HEK293 (cell line): ENCODE measurements at regions not wholly inside any gene's neighbourhood (a gene's known extent, or its start where the extent isn't known, plus 50 kb on each side); places are given as distances from the start of the nearest gene placed in this dataset.

Experiments
- CTCF ChIA-PET: fragments of 350-600 bp; formaldehyde crosslinking; extraction: SDS; loops from one replicate; lab custom pipeline; 2021; ENCODE audit warnings: antibody characterized with exemption; lab: Yijun Ruan, JAX
- POLR2A ChIA-PET: fragments of 300-600 bp; formaldehyde crosslinking; extraction: SDS; loops from one replicate; lab custom pipeline; 2020; ENCODE audit warnings: antibody characterized with exemption, inconsistent platforms; lab: Yijun Ruan, JAX
- H3K27ac ChIP-seq: fragments of 200-500 bp; sonication (Bioruptor generic); 2 replicates; pipeline ENCODE4 v1.5.1; 2014; ENCODE audit warnings: low read depth, low read length, control low read depth, inconsistent platforms; ENCODE audit errors: extremely low read depth
- H3K36me3 ChIP-seq, 2 experiments: fragments of 200-500 bp in 1 of 2; sonication (Bioruptor generic) in 1 of 2; 1 replicate in 1 of 2; 2 replicates in 1 of 2; pipeline ENCODE4 v1.5.1; 2014 to 2017; ENCODE audit warnings: inconsistent platforms in 2 of 2, low read length in 2 of 2; ENCODE audit not compliant: control insufficient read depth in 2 of 2, insufficient read depth in 1 of 2
- H3K4me1 ChIP-seq: fragments of 200-500 bp; sonication (Bioruptor generic); 2 replicates; pipeline ENCODE4 v1.5.1; 2014; ENCODE audit warnings: mild to moderate bottlenecking, low read length, inconsistent platforms; ENCODE audit not compliant: control insufficient read depth, insufficient read depth
- H3K4me3 ChIP-seq: 2 replicates; pipeline ENCODE4 v1.5.1; 2011; ENCODE audit warnings: low read depth, mild to moderate bottlenecking, control low read depth, low read length, moderate library complexity
- H3K9me3 ChIP-seq: fragments of 200-500 bp; sonication (Bioruptor generic); 2 replicates; pipeline ENCODE4 v1.5.1; 2014; ENCODE audit warnings: low read depth, low read length, inconsistent platforms; ENCODE audit not compliant: control insufficient read depth, insufficient read depth
- FEZF1 ChIP-seq: fragments of 450-650 bp; formaldehyde crosslinking; IDR thresholded peaks from 2 replicates; pipeline ENCODE4 v1.5.1; 2016; ENCODE audit warnings: missing biosample characterization, missing genetic modification characterization
- KLF9 ChIP-seq: fragments of 450-650 bp; formaldehyde crosslinking; IDR thresholded peaks from 2 replicates; pipeline ENCODE4 v1.5.1; 2016; ENCODE audit warnings: missing biosample characterization, missing genetic modification characterization, low read depth
- OSR2 ChIP-seq: fragments of 450-650 bp; formaldehyde crosslinking; IDR thresholded peaks from 2 replicates; pipeline ENCODE4 v1.5.1; 2016; ENCODE audit warnings: missing biosample characterization, missing genetic modification characterization
- REPIN1 ChIP-seq: fragments of 450-650 bp; formaldehyde crosslinking; IDR thresholded peaks from 2 replicates; pipeline ENCODE4 v1.5.1; 2017; ENCODE audit warnings: missing biosample characterization, missing genetic modification characterization, low read depth
- SP7 ChIP-seq: fragments of 450-650 bp; formaldehyde crosslinking; IDR thresholded peaks from 2 replicates; pipeline ENCODE4 v1.5.1; 2016; ENCODE audit warnings: missing biosample characterization, missing genetic modification characterization
- ZNF114 ChIP-seq: fragments of 450-650 bp; formaldehyde crosslinking; IDR thresholded peaks from 2 replicates; pipeline ENCODE4 v1.5.0; 2017; ENCODE audit warnings: missing biosample characterization, missing genetic modification characterization
- ZNF121 ChIP-seq: fragments of 450-650 bp; formaldehyde crosslinking; IDR thresholded peaks from 2 replicates; pipeline ENCODE4 v1.5.1; 2016; ENCODE audit warnings: missing biosample characterization, missing genetic modification characterization
- ZNF248 ChIP-seq: fragments of 450-650 bp; formaldehyde crosslinking; IDR thresholded peaks from 2 replicates; pipeline ENCODE4 v1.5.1; 2017; ENCODE audit warnings: missing biosample characterization, missing genetic modification characterization
- ZNF354C ChIP-seq: fragments of 450-650 bp; formaldehyde crosslinking; IDR thresholded peaks from 2 replicates; pipeline ENCODE4 v1.5.1; 2016; ENCODE audit warnings: missing biosample characterization, missing genetic modification characterization, low read depth, borderline replicate concordance
- ZNF571 ChIP-seq: fragments of 450-650 bp; formaldehyde crosslinking; IDR thresholded peaks from 2 replicates; pipeline ENCODE4 v1.5.0; 2017; ENCODE audit warnings: missing biosample characterization, missing genetic modification characterization
- ZNF660 ChIP-seq: fragments of 450-650 bp; IDR thresholded peaks from 2 replicates; pipeline ENCODE4 v1.5.1; 2018; ENCODE audit warnings: missing biosample characterization, mild to moderate bottlenecking, missing genetic modification characterization
- ZNF785 ChIP-seq: fragments of 450-650 bp; formaldehyde crosslinking; IDR thresholded peaks from 2 replicates; pipeline ENCODE4 v1.5.1; 2016; ENCODE audit warnings: missing biosample characterization, missing genetic modification characterization
- TF ChIP-seq, protein P1 (sequence below): fragments of 450-650 bp; formaldehyde crosslinking; IDR thresholded peaks from 2 replicates; pipeline ENCODE4; 2016; ENCODE audit warnings: missing biosample characterization, missing genetic modification characterization
- TF ChIP-seq, protein P2 (sequence below): fragments of 450-650 bp; formaldehyde crosslinking; IDR thresholded peaks from 2 replicates; pipeline ENCODE4 v1.5.1; 2016; ENCODE audit warnings: missing biosample characterization, missing genetic modification characterization
- TF ChIP-seq, protein P3 (sequence below): fragments of 450-650 bp; formaldehyde crosslinking; IDR thresholded peaks from 2 replicates; pipeline ENCODE4 v1.5.1; 2017; ENCODE audit warnings: missing biosample characterization, missing genetic modification characterization
- TF ChIP-seq, protein P4 (sequence below): fragments of 450-650 bp; formaldehyde crosslinking; IDR thresholded peaks from 2 replicates; pipeline ENCODE4 v1.5.1; 2016; ENCODE audit warnings: missing biosample characterization, missing genetic modification characterization, low read depth
- TF ChIP-seq, protein P5 (sequence below): fragments of 450-650 bp; IDR thresholded peaks from 2 replicates; pipeline ENCODE4 v1.5.1; 2018; ENCODE audit warnings: missing biosample characterization, mild to moderate bottlenecking, missing genetic modification characterization
- TF ChIP-seq, protein P6 (sequence below): fragments of 450-650 bp; IDR thresholded peaks from 2 replicates; pipeline ENCODE4 v1.5.1; 2018; ENCODE audit warnings: missing biosample characterization, missing genetic modification characterization
- TF ChIP-seq, protein P7 (sequence below): fragments of 450-650 bp; formaldehyde crosslinking; IDR thresholded peaks from 2 replicates; pipeline ENCODE4 v1.5.1; 2017; ENCODE audit warnings: missing biosample characterization, mild to moderate bottlenecking, missing genetic modification characterization, moderate library complexity

DNA sequence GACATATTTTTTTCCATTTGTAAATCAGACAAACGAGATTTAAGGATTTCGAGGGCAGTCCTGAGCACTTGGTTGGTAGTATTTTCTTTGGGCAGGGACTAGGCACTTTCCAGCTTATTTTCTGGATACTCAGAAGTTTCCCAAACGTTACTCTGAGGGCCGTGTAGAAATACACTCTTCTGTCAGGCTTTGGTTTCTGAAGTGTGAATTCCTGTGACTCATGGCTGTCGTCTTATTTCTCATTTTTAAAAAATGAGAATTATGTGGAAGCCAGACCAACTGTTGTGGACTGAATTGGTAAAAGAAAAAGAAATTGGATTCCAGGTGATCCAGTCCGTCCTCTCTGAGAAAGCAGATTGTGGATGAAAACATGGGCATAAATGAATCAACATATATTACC lies 658.6 kb upstream of the FANCL start:
- ChIA-PET CTCF (no interaction called here), POLR2A (no interaction called here)
- TF ChIP-seq, protein P1, sequence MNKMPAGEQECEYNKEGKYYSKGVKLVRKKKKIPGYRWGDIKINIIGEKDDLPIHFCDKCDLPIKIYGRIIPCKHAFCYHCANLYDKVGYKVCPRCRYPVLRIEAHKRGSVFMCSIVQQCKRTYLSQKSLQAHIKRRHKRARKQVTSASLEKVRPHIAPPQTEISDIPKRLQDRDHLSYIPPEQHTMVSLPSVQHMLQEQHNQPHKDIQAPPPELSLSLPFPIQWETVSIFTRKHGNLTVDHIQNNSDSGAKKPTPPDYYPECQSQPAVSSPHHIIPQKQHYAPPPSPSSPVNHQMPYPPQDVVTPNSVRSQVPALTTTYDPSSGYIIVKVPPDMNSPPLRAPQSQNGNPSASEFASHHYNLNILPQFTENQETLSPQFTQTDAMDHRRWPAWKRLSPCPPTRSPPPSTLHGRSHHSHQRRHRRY (tag by site-specific recombination), result no peak
- TF ChIP-seq KLF9 (tag by site-specific recombination), result no peak
- TF ChIP-seq, protein P2, sequence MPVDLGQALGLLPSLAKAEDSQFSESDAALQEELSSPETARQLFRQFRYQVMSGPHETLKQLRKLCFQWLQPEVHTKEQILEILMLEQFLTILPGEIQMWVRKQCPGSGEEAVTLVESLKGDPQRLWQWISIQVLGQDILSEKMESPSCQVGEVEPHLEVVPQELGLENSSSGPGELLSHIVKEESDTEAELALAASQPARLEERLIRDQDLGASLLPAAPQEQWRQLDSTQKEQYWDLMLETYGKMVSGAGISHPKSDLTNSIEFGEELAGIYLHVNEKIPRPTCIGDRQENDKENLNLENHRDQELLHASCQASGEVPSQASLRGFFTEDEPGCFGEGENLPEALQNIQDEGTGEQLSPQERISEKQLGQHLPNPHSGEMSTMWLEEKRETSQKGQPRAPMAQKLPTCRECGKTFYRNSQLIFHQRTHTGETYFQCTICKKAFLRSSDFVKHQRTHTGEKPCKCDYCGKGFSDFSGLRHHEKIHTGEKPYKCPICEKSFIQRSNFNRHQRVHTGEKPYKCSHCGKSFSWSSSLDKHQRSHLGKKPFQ (tag by site-specific recombination), result no peak
- TF ChIP-seq FEZF1 (tag by site-specific recombination), result no peak
- TF ChIP-seq, protein P3, sequence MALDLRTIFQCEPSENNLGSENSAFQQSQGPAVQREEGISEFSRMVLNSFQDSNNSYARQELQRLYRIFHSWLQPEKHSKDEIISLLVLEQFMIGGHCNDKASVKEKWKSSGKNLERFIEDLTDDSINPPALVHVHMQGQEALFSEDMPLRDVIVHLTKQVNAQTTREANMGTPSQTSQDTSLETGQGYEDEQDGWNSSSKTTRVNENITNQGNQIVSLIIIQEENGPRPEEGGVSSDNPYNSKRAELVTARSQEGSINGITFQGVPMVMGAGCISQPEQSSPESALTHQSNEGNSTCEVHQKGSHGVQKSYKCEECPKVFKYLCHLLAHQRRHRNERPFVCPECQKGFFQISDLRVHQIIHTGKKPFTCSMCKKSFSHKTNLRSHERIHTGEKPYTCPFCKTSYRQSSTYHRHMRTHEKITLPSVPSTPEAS, result no peak
- no peak for TF ChIP-seq OSR2 (tag by site-specific recombination)
- TF ChIP-seq, protein P4, sequence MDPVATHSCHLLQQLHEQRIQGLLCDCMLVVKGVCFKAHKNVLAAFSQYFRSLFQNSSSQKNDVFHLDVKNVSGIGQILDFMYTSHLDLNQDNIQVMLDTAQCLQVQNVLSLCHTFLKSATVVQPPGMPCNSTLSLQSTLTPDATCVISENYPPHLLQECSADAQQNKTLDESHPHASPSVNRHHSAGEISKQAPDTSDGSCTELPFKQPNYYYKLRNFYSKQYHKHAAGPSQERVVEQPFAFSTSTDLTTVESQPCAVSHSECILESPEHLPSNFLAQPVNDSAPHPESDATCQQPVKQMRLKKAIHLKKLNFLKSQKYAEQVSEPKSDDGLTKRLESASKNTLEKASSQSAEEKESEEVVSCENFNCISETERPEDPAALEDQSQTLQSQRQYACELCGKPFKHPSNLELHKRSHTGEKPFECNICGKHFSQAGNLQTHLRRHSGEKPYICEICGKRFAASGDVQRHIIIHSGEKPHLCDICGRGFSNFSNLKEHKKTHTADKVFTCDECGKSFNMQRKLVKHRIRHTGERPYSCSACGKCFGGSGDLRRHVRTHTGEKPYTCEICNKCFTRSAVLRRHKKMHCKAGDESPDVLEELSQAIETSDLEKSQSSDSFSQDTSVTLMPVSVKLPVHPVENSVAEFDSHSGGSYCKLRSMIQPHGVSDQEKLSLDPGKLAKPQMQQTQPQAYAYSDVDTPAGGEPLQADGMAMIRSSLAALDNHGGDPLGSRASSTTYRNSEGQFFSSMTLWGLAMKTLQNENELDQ (tag by site-specific recombination), result no peak
- no peak for TF ChIP-seq ZNF660
- Histone ChIP-seq H3K27ac (no peak overlapping the region), H3K9me3 (no peaks in the 10 kb centered on the region), H3K4me1 (no peaks in the 10 kb centered on the region), H3K36me3 (no peaks in the 10 kb centered on the region), H3K4me3 (no peak overlapping the region)

DNA sequence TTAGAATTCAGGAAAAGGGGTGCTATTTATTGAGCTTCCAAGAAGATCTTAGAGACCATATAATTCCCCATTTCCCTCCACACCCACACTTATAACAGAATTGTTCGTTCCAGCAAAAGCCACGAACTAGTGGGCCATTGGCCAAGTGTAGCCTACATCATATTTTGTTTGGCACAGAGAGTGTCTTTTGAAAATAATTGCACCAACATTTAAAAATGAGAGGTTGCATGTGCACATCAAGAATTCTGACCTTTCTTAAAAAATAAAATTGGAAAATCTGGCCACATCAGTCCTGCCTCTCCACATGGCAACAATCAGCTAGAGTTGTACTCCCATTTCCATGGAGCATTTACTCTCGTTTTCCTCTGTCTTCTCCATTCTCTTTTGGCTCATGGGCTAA lies 655.5 kb upstream of the FANCL start:
- Histone ChIP-seq H3K27ac (no peak overlapping the region), H3K9me3 (no peaks in the 10 kb centered on the region), H3K4me3 (no peak overlapping the region), H3K4me1 (no peaks in the 10 kb centered on the region), H3K36me3 (no peaks in the 10 kb centered on the region)
- ChIA-PET CTCF (interaction anchor here (1.6 kb wide), 1 partner anchor 129 kb away, joined by 3 read pairs; no protein-coding TSS in a partner anchor), POLR2A (no interaction called here)
- TF ChIP-seq ZNF114 (no peak), KLF9 (tag by site-specific recombination) (no peak), ZNF571 (tag by site-specific recombination) (no peak), ZNF354C (tag by site-specific recombination) (no peak), SP7 (tag by site-specific recombination) (no peak), ZNF121 (no peak), ZNF248 (tag by site-specific recombination) (no peak), ZNF785 (tag by site-specific recombination) (no peak), REPIN1 (tag by site-specific recombination) (no peak)
- TF ChIP-seq, protein P5, sequence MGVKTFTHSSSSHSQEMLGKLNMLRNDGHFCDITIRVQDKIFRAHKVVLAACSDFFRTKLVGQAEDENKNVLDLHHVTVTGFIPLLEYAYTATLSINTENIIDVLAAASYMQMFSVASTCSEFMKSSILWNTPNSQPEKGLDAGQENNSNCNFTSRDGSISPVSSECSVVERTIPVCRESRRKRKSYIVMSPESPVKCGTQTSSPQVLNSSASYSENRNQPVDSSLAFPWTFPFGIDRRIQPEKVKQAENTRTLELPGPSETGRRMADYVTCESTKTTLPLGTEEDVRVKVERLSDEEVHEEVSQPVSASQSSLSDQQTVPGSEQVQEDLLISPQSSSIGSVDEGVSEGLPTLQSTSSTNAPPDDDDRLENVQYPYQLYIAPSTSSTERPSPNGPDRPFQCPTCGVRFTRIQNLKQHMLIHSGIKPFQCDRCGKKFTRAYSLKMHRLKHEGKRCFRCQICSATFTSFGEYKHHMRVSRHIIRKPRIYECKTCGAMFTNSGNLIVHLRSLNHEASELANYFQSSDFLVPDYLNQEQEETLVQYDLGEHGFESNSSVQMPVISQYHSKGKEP (tag by site-specific recombination), result no peak
- TF ChIP-seq, protein P2 (tag by site-specific recombination), result no peak
- TF ChIP-seq, protein P6, sequence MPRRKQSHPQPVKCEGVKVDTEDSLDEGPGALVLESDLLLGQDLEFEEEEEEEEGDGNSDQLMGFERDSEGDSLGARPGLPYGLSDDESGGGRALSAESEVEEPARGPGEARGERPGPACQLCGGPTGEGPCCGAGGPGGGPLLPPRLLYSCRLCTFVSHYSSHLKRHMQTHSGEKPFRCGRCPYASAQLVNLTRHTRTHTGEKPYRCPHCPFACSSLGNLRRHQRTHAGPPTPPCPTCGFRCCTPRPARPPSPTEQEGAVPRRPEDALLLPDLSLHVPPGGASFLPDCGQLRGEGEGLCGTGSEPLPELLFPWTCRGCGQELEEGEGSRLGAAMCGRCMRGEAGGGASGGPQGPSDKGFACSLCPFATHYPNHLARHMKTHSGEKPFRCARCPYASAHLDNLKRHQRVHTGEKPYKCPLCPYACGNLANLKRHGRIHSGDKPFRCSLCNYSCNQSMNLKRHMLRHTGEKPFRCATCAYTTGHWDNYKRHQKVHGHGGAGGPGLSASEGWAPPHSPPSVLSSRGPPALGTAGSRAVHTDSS (tag by site-specific recombination), result no peak
- TF ChIP-seq, protein P7, sequence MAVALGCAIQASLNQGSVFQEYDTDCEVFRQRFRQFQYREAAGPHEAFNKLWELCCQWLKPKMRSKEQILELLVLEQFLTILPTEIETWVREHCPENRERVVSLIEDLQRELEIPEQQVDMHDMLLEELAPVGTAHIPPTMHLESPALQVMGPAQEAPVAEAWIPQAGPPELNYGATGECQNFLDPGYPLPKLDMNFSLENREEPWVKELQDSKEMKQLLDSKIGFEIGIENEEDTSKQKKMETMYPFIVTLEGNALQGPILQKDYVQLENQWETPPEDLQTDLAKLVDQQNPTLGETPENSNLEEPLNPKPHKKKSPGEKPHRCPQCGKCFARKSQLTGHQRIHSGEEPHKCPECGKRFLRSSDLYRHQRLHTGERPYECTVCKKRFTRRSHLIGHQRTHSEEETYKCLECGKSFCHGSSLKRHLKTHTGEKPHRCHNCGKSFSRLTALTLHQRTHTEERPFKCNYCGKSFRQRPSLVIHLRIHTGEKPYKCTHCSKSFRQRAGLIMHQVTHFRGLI (tag by site-specific recombination), result no peak
